OCI-LY7 (cell line): ENCODE measurements at regions not wholly inside any gene's neighbourhood (a gene's known extent, or its start where the extent isn't known, plus 50 kb on each side); places are given as distances from the start of the nearest gene placed in this dataset.

Experiments
- BruUV-seq: library from RNA; stranded (reverse); fragments of 400-500 nt; replicated peaks from 2 replicates; lab custom pipeline; 2021; lab: Mats Ljungman, UMichigan
- CTCF ChIA-PET: fragments of 300-600 bp; sonication (Branson Sonifier 250); formaldehyde crosslinking; loops from one replicate; lab custom pipeline; 2022; ENCODE audit warnings: antibody characterized with exemption; ENCODE audit not compliant: unreplicated experiment; lab: Charles Lee
- POLR2A ChIA-PET: fragments of 300-600 bp; sonication (Branson Sonifier 250); formaldehyde crosslinking; loops from one replicate; lab custom pipeline; 2022; ENCODE audit warnings: antibody characterized with exemption; lab: Charles Lee
- DNase-seq: peaks from one replicate; pipeline ENCODE4 v3.0.0-alpha.2; 2015; ENCODE audit warnings: low spot score
- H2AFZ ChIP-seq: fragments of 200-600 bp; sonication (generic), shearing (Covaris generic); 2 replicates; pipeline ENCODE4 v1.6.1; 2014; ENCODE audit warnings: mild to moderate bottlenecking, antibody characterized with exemption, low read length, moderate library complexity
- H3K27ac ChIP-seq: fragments of 200-600 bp; sonication (generic); 2 replicates; pipeline ENCODE4 v1.5.1; 2014; ENCODE audit warnings: mixed run types, low read depth, mild to moderate bottlenecking, moderate library complexity, low read length, inconsistent platforms; ENCODE audit not compliant: poor library complexity, severe bottlenecking
- H3K36me3 ChIP-seq: fragments of 200-600 bp; sonication (generic); 2 replicates; pipeline ENCODE4 v1.6.1; 2014; ENCODE audit warnings: mild to moderate bottlenecking, antibody characterized with exemption, low read length, moderate library complexity, mixed read lengths; ENCODE audit not compliant: insufficient read depth
- H3K4me1 ChIP-seq: fragments of 200-600 bp; sonication (generic); 2 replicates; pipeline ENCODE4 v1.5.1; 2014; ENCODE audit warnings: mild to moderate bottlenecking, low read length; ENCODE audit not compliant: insufficient read depth, poor library complexity, severe bottlenecking
- H3K4me2 ChIP-seq: fragments of 200-600 bp; sonication (generic); 2 replicates; pipeline ENCODE4 v1.6.1; 2014; ENCODE audit warnings: mild to moderate bottlenecking, low read length
- H3K4me3 ChIP-seq: fragments of 200-600 bp; sonication (generic); 2 replicates; pipeline ENCODE4 v1.5.1; 2014; ENCODE audit warnings: mild to moderate bottlenecking, low read depth, low read length; ENCODE audit not compliant: poor library complexity, severe bottlenecking
- H3K79me2 ChIP-seq: fragments of 200-600 bp; sonication (generic); 2 replicates; pipeline ENCODE4 v1.6.1; 2016; ENCODE audit warnings: low read depth, mild to moderate bottlenecking, low read length, moderate library complexity, mixed read lengths; ENCODE audit not compliant: insufficient read depth
- H3K9me2 ChIP-seq: fragments of 200-600 bp; sonication (generic); 2 replicates; pipeline ENCODE4 v1.6.1; 2016; ENCODE audit warnings: mild to moderate bottlenecking, low read length, mixed read lengths; ENCODE audit not compliant: insufficient read depth
- H3K9me3 ChIP-seq: fragments of 200-600 bp; sonication (generic); 2 replicates; pipeline ENCODE4 v1.6.1; 2014; ENCODE audit warnings: mild to moderate bottlenecking, mixed run types, low read length, mixed read lengths
- H4K20me1 ChIP-seq: fragments of 200-600 bp; sonication (generic); 2 replicates; pipeline ENCODE4 v1.6.1; 2014; ENCODE audit warnings: mild to moderate bottlenecking, antibody characterized with exemption, low read length, moderate library complexity, mixed read lengths; ENCODE audit not compliant: insufficient read depth
- CTCF ChIP-seq: fragments of 200-600 bp; sonication (generic); conservative IDR thresholded peaks from 2 replicates; pipeline ENCODE4 v1.5.1; 2014; ENCODE audit warnings: mild to moderate bottlenecking, antibody characterized with exemption, low read length, moderate library complexity, mixed read lengths
- EZH2phosphoT487 ChIP-seq: fragments of 200-600 bp; sonication (generic); IDR thresholded peaks from 2 replicates; pipeline ENCODE4 v1.6.1; 2018; ENCODE audit warnings: low read depth, borderline replicate concordance, mild to moderate bottlenecking, mixed run types, antibody characterized with exemption, low read length, moderate library complexity, mixed read lengths
- intact Hi-C: fragments of 100-400 bp; cut with micrococcal nuclease; formaldehyde crosslinking; loops from one replicate; pipeline ENCODE4 v1.10.0; 2022; ENCODE audit not compliant: unreplicated experiment

GRCh38 chr3:66142079-66142478 lies 78.7 kb upstream of the SLC25A26 start:
- H3K27ac ChIP-seq: no peak overlapping the region
- no peak overlapping the region for H3K4me3 ChIP-seq
- H3K79me2 ChIP-seq: no peaks in the 10 kb centered on the region
- ChIA-PET POLR2A (interaction anchor here (0.7 kb wide), 1 partner anchor 19 kb away, joined by 4 read pairs; no protein-coding TSS in a partner anchor), CTCF (no interaction called here)
- no peaks in the 10 kb centered on the region for H3K9me3 ChIP-seq
- H3K36me3 ChIP-seq: no peaks in the 10 kb centered on the region
- H4K20me1 ChIP-seq: no peaks in the 10 kb centered on the region
- H3K4me1 ChIP-seq: no peaks in the 10 kb centered on the region
- no peak overlapping the region for H2AFZ ChIP-seq
- no peak overlapping the region for H3K4me2 ChIP-seq
- intact Hi-C loops: no loop called here
- TF ChIP-seq CTCF: no peak
- no peak for TF ChIP-seq EZH2phosphoT487
- DNase-seq: no peak
- H3K9me2 ChIP-seq: no peaks in the 10 kb centered on the region
- BruUV-seq: no TSS peak

- H3K4me3 ChIP-seq: no peak overlapping the region
- no peaks in the 10 kb centered on the region for H3K79me2 ChIP-seq
- TF ChIP-seq CTCF (no peak), EZH2phosphoT487 (no peak)
- no peak overlapping the region for H3K4me2 ChIP-seq
- H3K4me1 ChIP-seq: no peaks in the 10 kb centered on the region
- H3K36me3 ChIP-seq: no peaks in the 10 kb centered on the region
- no TSS peak for BruUV-seq
- DNase-seq: no peak
- no peaks in the 10 kb centered on the region for H3K9me3 ChIP-seq
- H4K20me1 ChIP-seq: no peaks in the 10 kb centered on the region
- no peak overlapping the region for H2AFZ ChIP-seq
- intact Hi-C loops: no loop called here
- H3K27ac ChIP-seq: no peak overlapping the region
- no peaks in the 10 kb centered on the region for H3K9me2 ChIP-seq
- POLR2A ChIA-PET: no interaction called here
- CTCF ChIA-PET: no interaction called here
These were observed 79.9 kb upstream of the SLC25A26 start for GRCh38 chr3:66140743-66141372.

GRCh38 chr3:66140106-66140505 lies 80.7 kb upstream of the SLC25A26 start:
- intact Hi-C loops: no loop called here
- no TSS peak for BruUV-seq
- H3K9me2 ChIP-seq: no peaks in the 10 kb centered on the region

More at GRCh38 chr3:66140106-66140505, 80.7 kb upstream of the SLC25A26 start:
- Histone ChIP-seq H3K9me3 (no peaks in the 10 kb centered on the region), H3K4me1 (no peaks in the 10 kb centered on the region), H2AFZ (no peak overlapping the region), H3K79me2 (no peaks in the 10 kb centered on the region), H3K4me2 (no peak overlapping the region), H3K4me3 (no peak overlapping the region), H3K36me3 (no peaks in the 10 kb centered on the region), H4K20me1 (no peaks in the 10 kb centered on the region), H3K27ac (no peak overlapping the region)
- DNase-seq: no peak
- ChIA-PET POLR2A (interaction anchor here (0.6 kb wide), 1 partner anchor 21 kb away, joined by 3 read pairs; no protein-coding TSS in a partner anchor), CTCF (no interaction called here)
- no peak for TF ChIP-seq EZH2phosphoT487
- no peak for TF ChIP-seq CTCF
